Spleen (tissue), 11 donors: ENCODE measurements at regions not wholly inside any gene's neighbourhood (a gene's known extent, or its start where the extent isn't known, plus 50 kb on each side); places are given as distances from the start of the nearest gene placed in this dataset.

ENCODE experiments used
- DNase-seq: peaks from one replicate; pipeline ENCODE4 v3.0.0-alpha.2; 2020
- H3K27ac ChIP-seq, 8 donors: fragments of 200-600 bp; sonication (generic) in 7 of 8; 1 replicate in 4 of 8; 2 replicates in 4 of 8; pipeline versions ENCODE4 v1.5.0 to v1.8.0; 2016 to 2021; ENCODE audit warnings: inconsistent platforms in 4 of 8, mild to moderate bottlenecking in 4 of 8, moderate library complexity in 1 of 8
- H3K27me3 ChIP-seq, 7 donors: fragments of 200-600 bp; sonication (generic) in 6 of 7; replicated peaks in 1 of 7; 1 replicate in 4 of 7; 2 replicates in 3 of 7; pipeline versions ENCODE4 v1.5.0 to v1.8.0; 2016 to 2021; ENCODE audit warnings: inconsistent platforms in 3 of 7, mild to moderate bottlenecking in 1 of 7
- H3K36me3 ChIP-seq, 6 donors: fragments of 200-600 bp; sonication (generic) in 5 of 6; 1 replicate in 4 of 6; 2 replicates in 2 of 6; pipeline versions ENCODE4 v1.5.0 to v1.8.0; 2016 to 2021; ENCODE audit warnings: inconsistent platforms in 2 of 6
- H3K4me1 ChIP-seq, 6 donors: fragments of 200-600 bp; sonication (generic) in 5 of 6; 1 replicate in 3 of 6; 2 replicates in 3 of 6; pipeline versions ENCODE4 v1.5.0 to v1.8.0; 2016 to 2021; ENCODE audit warnings: inconsistent platforms in 3 of 6
- H3K4me3 ChIP-seq, 8 donors: fragments of 200-600 bp; sonication (generic) in 7 of 8; 1 replicate in 4 of 8; 2 replicates in 4 of 8; pipeline versions ENCODE4 v1.5.0 to v1.8.0; 2016 to 2021; ENCODE audit warnings: inconsistent platforms in 4 of 8, mild to moderate bottlenecking in 4 of 8, moderate library complexity in 2 of 8
- H3K9me3 ChIP-seq, 8 donors: fragments of 200-600 bp; sonication (generic) in 7 of 8; 1 replicate in 4 of 8; 2 replicates in 4 of 8; pipeline versions ENCODE4 v1.5.0 to v1.8.0; 2016 to 2021; ENCODE audit warnings: inconsistent platforms in 4 of 8
- CTCF ChIP-seq, 11 experiments: fragments of 200-600 bp in 7 of 11; fragments of 450-650 bp in 4 of 11; sonication (generic) in 4 of 11; IDR thresholded peaks in 8 of 11; conservative IDR thresholded peaks in 3 of 11; 1 replicate in 7 of 11; 2 replicates in 4 of 11; pipeline versions ENCODE4 v1.4.0 to v1.8.0; 2016 to 2021; ENCODE audit warnings: antibody characterized with exemption in 11 of 11, inconsistent platforms in 4 of 11, mild to moderate bottlenecking in 1 of 11
- POLR2A ChIP-seq, 3 donors: fragments of 450-650 bp; IDR thresholded peaks; one replicate each; pipeline ENCODE4 v1.5.1; 2017; ENCODE audit warnings: antibody characterized with exemption in 3 of 3, mild to moderate bottlenecking in 1 of 3
- POLR2AphosphoS5 ChIP-seq, 3 donors: sonication (generic); formaldehyde crosslinking; IDR thresholded peaks; one replicate each; pipeline ENCODE4 v1.5.1; 2017; ENCODE audit warnings: antibody characterized with exemption in 3 of 3
- WGBS, 5 donors: extraction: QIAGEN DNeasy Blood & Tissue Kit in 3 of 5; methylation state at CpG; one replicate each; pipeline versions ENCODE4 v1.1.5 to v1.1.7; 2013 to 2018; 5-methylcytosine and 5-hydroxymethylcytosine counted together
- intact Hi-C: fragments of 100-400 bp; cut with DNase I; formaldehyde crosslinking; loops from one replicate; pipeline ENCODE4 v1.15.0; 2023; ENCODE audit warnings: low total_unique reads
- donor health status: healthy with polysubstance abuse.
- donor health status: DM: no; HTN: no; CAD: no; lungs with moderate emphysema.
- donor health status: DM: no; HTN: no; CAD: no.
- donor health status: Bipolar disorder and iron deficiency.
- donor health status: healthy.
- donor health status: DM: no; HTN: no; CAD: no.
- donor health status: DM: yes; HTN: yes; CAD: no.

- DNase-seq: no peak
- intact Hi-C loops: no loop called here
- TF ChIP-seq CTCF (IDR thresholded peaks at IDR 0.05 in 8 of 11, conservative IDR thresholded peaks at IDR 0.05 in 3 of 11): peak in 9 of 11 experiments; percentile 11 to 60 (median 46)
- no peak for TF ChIP-seq POLR2A (IDR thresholded peaks at IDR 0.05)
Measured at GRCh38 chr21:27564684-27565301, 597.9 kb upstream of the ADAMTS5 start.

GRCh38 chr21:27562303-27562702, 595.4 kb upstream of the ADAMTS5 start:
- Histone ChIP-seq H3K9me3 (no peaks in the 10 kb centered on the region), H3K27me3 (no peaks in the 10 kb centered on the region), H3K4me3 (no peak overlapping the region), H3K36me3 (no peaks in the 10 kb centered on the region), H3K4me1 (no peaks in the 10 kb centered on the region), H3K27ac (no peak overlapping the region)
- intact Hi-C loops: no loop called here
- 85 to 95% (median 92%) methylated on average over 6 of the region's 6 CpGs for WGBS, 5 donors
- DNase-seq: no peak
- TF ChIP-seq POLR2AphosphoS5 (IDR thresholded peaks at IDR 0.05): no peak
- no peak for TF ChIP-seq CTCF (IDR thresholded peaks at IDR 0.05 in 8 of 11, conservative IDR thresholded peaks at IDR 0.05 in 3 of 11)
- no peak for TF ChIP-seq POLR2A (IDR thresholded peaks at IDR 0.05)

More at GRCh38 chr21:27564684-27565301, 597.9 kb upstream of the ADAMTS5 start:
- 48 to 75% (median 73%) methylated on average over 1 of the region's 1 CpG for WGBS, 5 donors
- Histone ChIP-seq H3K4me1 (no peaks in the 10 kb centered on the region), H3K27ac (no peak overlapping the region), H3K9me3 (no peaks in the 10 kb centered on the region), H3K36me3 (no peaks in the 10 kb centered on the region), H3K27me3 (no peaks in the 10 kb centered on the region), H3K4me3 (no peak overlapping the region)

- Histone ChIP-seq H3K9me3 (peaks cover 0 to 6% (median 0%) of the 10 kb centered on the region in 8 donors), H3K4me1 (no peaks in the 10 kb centered on the region), H3K36me3 (no peaks in the 10 kb centered on the region), H3K27me3 (no peaks in the 10 kb centered on the region), H3K27ac (no peak overlapping the region), H3K4me3 (no peak overlapping the region)
- DNase-seq: peak; percentile 27
- intact Hi-C loops: no loop called here
- TF ChIP-seq POLR2AphosphoS5 (IDR thresholded peaks at IDR 0.05) (no peak), CTCF (IDR thresholded peaks at IDR 0.05 in 8 of 11, conservative IDR thresholded peaks at IDR 0.05 in 3 of 11) (no peak), POLR2A (IDR thresholded peaks at IDR 0.05) (no peak)
- 86 to 95% (median 92%) methylated on average over 9 of the region's 9 CpGs for WGBS, 5 donors
Measured at GRCh38 chr21:27561116-27561515, 594.2 kb upstream of the ADAMTS5 start.

GRCh38 chr21:27557356-27557755, 590.5 kb upstream of the ADAMTS5 start:
- no peak overlapping the region for H3K4me3 ChIP-seq
- intact Hi-C loops: no loop called here
- H3K27me3 ChIP-seq: no peaks in the 10 kb centered on the region
- 89 to 97% (median 95%) methylated on average over 1 of the region's 1 CpG for WGBS, 5 donors
- TF ChIP-seq POLR2AphosphoS5 (IDR thresholded peaks at IDR 0.05) (no peak), POLR2A (IDR thresholded peaks at IDR 0.05) (no peak), CTCF (IDR thresholded peaks at IDR 0.05 in 8 of 11, conservative IDR thresholded peaks at IDR 0.05 in 3 of 11) (no peak)
- DNase-seq: no peak
- H3K4me1 ChIP-seq: no peaks in the 10 kb centered on the region
- no peak overlapping the region for H3K27ac ChIP-seq
- H3K36me3 ChIP-seq: no peaks in the 10 kb centered on the region
- H3K9me3 ChIP-seq: peaks cover 0 to 22% (median 8%) of the 10 kb centered on the region in 8 donors
